Tibial nerve (tissue), 3 donors: ENCODE measurements at regions not wholly inside any gene's neighbourhood (a gene's known extent, or its start where the extent isn't known, plus 50 kb on each side); places are given as distances from the start of the nearest gene placed in this dataset.
"Not testable (repeated sequence)": the region's sequence is repeated elsewhere in the genome, so short reads cannot be mapped to it uniquely, and the experiment has no call there.

Experiments used
- CTCF ChIP-seq, 5 experiments: fragments of 200-600 bp in 3 of 5; fragments of 450-650 bp in 2 of 5; sonication (generic) in 3 of 5; IDR thresholded peaks; one replicate each; pipeline ENCODE4 v1.5.1; 2016 to 2019; ENCODE audit warnings: antibody characterized with exemption in 5 of 5, mild to moderate bottlenecking in 3 of 5, moderate library complexity in 2 of 5
- POLR2A ChIP-seq, 2 donors: fragments of 450-650 bp; IDR thresholded peaks; one replicate each; pipeline ENCODE4 v1.6.1; 2017; ENCODE audit warnings: antibody characterized with exemption in 2 of 2, mild to moderate bottlenecking in 2 of 2, moderate library complexity in 2 of 2

DNA sequence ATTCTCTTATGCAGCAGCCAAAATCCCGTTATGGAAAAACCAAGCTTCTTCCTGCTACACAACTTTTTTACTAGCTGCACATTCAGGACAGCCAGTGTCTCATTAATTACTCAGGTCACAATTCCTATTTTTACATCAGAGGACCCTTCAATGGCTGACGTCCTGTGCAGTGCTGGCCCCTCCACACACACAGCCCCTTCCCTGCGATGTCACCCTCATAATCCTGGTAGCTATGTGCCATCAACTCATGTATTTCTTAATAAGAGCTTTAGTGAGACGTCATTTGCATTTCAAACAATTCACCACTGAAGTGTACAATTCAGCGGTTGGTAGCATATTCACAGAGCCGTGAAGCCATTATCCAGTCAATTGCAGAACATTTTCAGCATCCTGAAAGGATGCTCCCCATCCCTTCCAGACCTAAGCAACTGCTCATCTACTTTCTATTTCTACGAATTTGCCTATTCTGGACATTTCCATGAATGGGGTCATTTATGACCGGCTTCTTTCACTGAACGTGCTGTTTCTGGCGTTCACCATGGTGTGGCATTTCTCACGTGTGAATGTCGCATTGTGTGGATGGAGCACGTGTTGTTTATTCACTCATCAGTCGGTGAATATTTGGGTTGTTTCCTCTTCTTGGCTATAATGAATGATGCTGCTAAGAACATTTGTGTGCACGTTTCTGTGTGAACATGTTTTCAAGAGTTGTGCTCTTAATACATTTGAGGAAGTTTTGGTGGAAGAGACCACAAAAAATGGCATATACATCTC, 126.0 kb downstream of the KCNJ12 start:
- not testable (repeated sequence) for TF ChIP-seq CTCF, POLR2A (IDR thresholded peaks at IDR 0.05)
